HEK293 (cell line): ENCODE measurements at regions not wholly inside any gene's neighbourhood (a gene's known extent, or its start where the extent isn't known, plus 50 kb on each side); places are given as distances from the start of the nearest gene placed in this dataset.

Source experiments
- CTCF ChIA-PET: fragments of 350-600 bp; formaldehyde crosslinking; extraction: SDS; loops from one replicate; lab custom pipeline; 2021; ENCODE audit warnings: antibody characterized with exemption; lab: Yijun Ruan, JAX
- POLR2A ChIA-PET: fragments of 300-600 bp; formaldehyde crosslinking; extraction: SDS; loops from one replicate; lab custom pipeline; 2020; ENCODE audit warnings: antibody characterized with exemption, inconsistent platforms; lab: Yijun Ruan, JAX
- H3K27ac ChIP-seq: fragments of 200-500 bp; sonication (Bioruptor generic); 2 replicates; pipeline ENCODE4 v1.5.1; 2014; ENCODE audit warnings: low read depth, low read length, control low read depth, inconsistent platforms; ENCODE audit errors: extremely low read depth
- H3K36me3 ChIP-seq, 2 experiments: fragments of 200-500 bp in 1 of 2; sonication (Bioruptor generic) in 1 of 2; 1 replicate in 1 of 2; 2 replicates in 1 of 2; pipeline ENCODE4 v1.5.1; 2014 to 2017; ENCODE audit warnings: inconsistent platforms in 2 of 2, low read length in 2 of 2; ENCODE audit not compliant: control insufficient read depth in 2 of 2, insufficient read depth in 1 of 2
- H3K4me1 ChIP-seq: fragments of 200-500 bp; sonication (Bioruptor generic); 2 replicates; pipeline ENCODE4 v1.5.1; 2014; ENCODE audit warnings: mild to moderate bottlenecking, low read length, inconsistent platforms; ENCODE audit not compliant: control insufficient read depth, insufficient read depth
- H3K4me3 ChIP-seq: 2 replicates; pipeline ENCODE4 v1.5.1; 2011; ENCODE audit warnings: low read depth, mild to moderate bottlenecking, control low read depth, low read length, moderate library complexity
- H3K9me3 ChIP-seq: fragments of 200-500 bp; sonication (Bioruptor generic); 2 replicates; pipeline ENCODE4 v1.5.1; 2014; ENCODE audit warnings: low read depth, low read length, inconsistent platforms; ENCODE audit not compliant: control insufficient read depth, insufficient read depth
- GFI1B ChIP-seq: fragments of 450-650 bp; formaldehyde crosslinking; IDR thresholded peaks from 2 replicates; pipeline ENCODE4 v1.5.1; 2016; ENCODE audit warnings: missing biosample characterization, missing genetic modification characterization
- HOXC10 ChIP-seq: sonication (generic); formaldehyde crosslinking; IDR thresholded peaks from 2 replicates; pipeline ENCODE4 v1.8.1; 2023; ENCODE audit warnings: mild to moderate bottlenecking, missing genetic modification reagents
- OVOL3 ChIP-seq: fragments of 450-650 bp; formaldehyde crosslinking; IDR thresholded peaks from 2 replicates; pipeline ENCODE4 v1.5.1; 2016; ENCODE audit warnings: missing biosample characterization, missing genetic modification characterization
- SALL2 ChIP-seq: fragments of 450-650 bp; formaldehyde crosslinking; IDR thresholded peaks from 2 replicates; pipeline ENCODE4 v1.5.0; 2017; ENCODE audit warnings: missing biosample characterization, mild to moderate bottlenecking, missing genetic modification characterization, borderline replicate concordance
- SETDB1 ChIP-seq: IDR thresholded peaks from one replicate; pipeline ENCODE4 v1.6.1; 2017; ENCODE audit warnings: mild to moderate bottlenecking, low read length, moderate library complexity, mixed read lengths; ENCODE audit not compliant: insufficient read length
- SP2 ChIP-seq: fragments of 450-650 bp; formaldehyde crosslinking; IDR thresholded peaks from 2 replicates; pipeline ENCODE4 v1.5.1; 2016; ENCODE audit warnings: missing biosample characterization, missing genetic modification characterization
- TRIM28 ChIP-seq: IDR thresholded peaks from 2 replicates; pipeline ENCODE4 v1.6.1; 2011; ENCODE audit warnings: low read length, control low read depth, borderline replicate concordance
- WT1 ChIP-seq: fragments of 450-650 bp; formaldehyde crosslinking; IDR thresholded peaks from 2 replicates; pipeline ENCODE4 v1.5.1; 2016; ENCODE audit warnings: missing biosample characterization, missing genetic modification characterization
- YY1 ChIP-seq: fragments of 450-650 bp; formaldehyde crosslinking; IDR thresholded peaks from 2 replicates; pipeline ENCODE4 v1.5.1; 2018; ENCODE audit warnings: missing biosample characterization, missing genetic modification characterization
- ZBTB44 ChIP-seq: fragments of 450-650 bp; IDR thresholded peaks from 2 replicates; pipeline ENCODE4 v1.5.1; 2018; ENCODE audit warnings: missing biosample characterization, mild to moderate bottlenecking, missing genetic modification characterization
- ZFP69B ChIP-seq: fragments of 450-650 bp; formaldehyde crosslinking; IDR thresholded peaks from 2 replicates; pipeline ENCODE4 v1.5.1; 2016; ENCODE audit warnings: missing biosample characterization, missing genetic modification characterization
- ZNF114 ChIP-seq: fragments of 450-650 bp; formaldehyde crosslinking; IDR thresholded peaks from 2 replicates; pipeline ENCODE4 v1.5.0; 2017; ENCODE audit warnings: missing biosample characterization, missing genetic modification characterization
- ZNF138 ChIP-seq: fragments of 450-650 bp; formaldehyde crosslinking; IDR thresholded peaks from 2 replicates; pipeline ENCODE4 v1.5.1; 2016; ENCODE audit warnings: missing biosample characterization, missing genetic modification characterization, borderline replicate concordance
- ZNF157 ChIP-seq: fragments of 450-650 bp; formaldehyde crosslinking; IDR thresholded peaks from 2 replicates; pipeline ENCODE4 v1.5.1; 2016; ENCODE audit warnings: missing biosample characterization, missing genetic modification characterization
- ZNF19 ChIP-seq: fragments of 450-650 bp; formaldehyde crosslinking; IDR thresholded peaks from 2 replicates; pipeline ENCODE4; 2016; ENCODE audit warnings: missing biosample characterization, missing genetic modification characterization, low read depth
- ZNF202 ChIP-seq: fragments of 450-650 bp; formaldehyde crosslinking; IDR thresholded peaks from 2 replicates; pipeline ENCODE4 v1.5.1; 2016; ENCODE audit warnings: missing biosample characterization, missing genetic modification characterization, borderline replicate concordance
- ZNF280D ChIP-seq: fragments of 450-650 bp; formaldehyde crosslinking; IDR thresholded peaks from 2 replicates; pipeline ENCODE4 v1.5.1; 2016; ENCODE audit warnings: missing biosample characterization, missing genetic modification characterization
- ZNF37A ChIP-seq: fragments of 450-650 bp; IDR thresholded peaks from 2 replicates; pipeline ENCODE4 v1.5.1; 2018; ENCODE audit warnings: missing biosample characterization, missing genetic modification characterization
- ZNF426 ChIP-seq: fragments of 450-650 bp; formaldehyde crosslinking; IDR thresholded peaks from 2 replicates; pipeline ENCODE4 v1.5.1; 2017; ENCODE audit warnings: missing biosample characterization, missing genetic modification characterization, mild to moderate bottlenecking, inconsistent platforms, moderate library complexity
- ZNF510 ChIP-seq: fragments of 450-650 bp; formaldehyde crosslinking; IDR thresholded peaks from 2 replicates; pipeline ENCODE4 v1.5.1; 2018; ENCODE audit warnings: mild to moderate bottlenecking, missing genetic modification characterization, missing biosample characterization; ENCODE audit not compliant: insufficient replicate concordance
- ZNF513 ChIP-seq: fragments of 450-650 bp; IDR thresholded peaks from 2 replicates; pipeline ENCODE4 v1.5.1; 2018; ENCODE audit warnings: missing biosample characterization, missing genetic modification characterization
- ZNF530 ChIP-seq: fragments of 450-650 bp; formaldehyde crosslinking; IDR thresholded peaks from 2 replicates; pipeline ENCODE4 v1.5.1; 2016; ENCODE audit warnings: low read depth, missing biosample characterization, missing genetic modification characterization
- ZNF561 ChIP-seq: fragments of 450-650 bp; IDR thresholded peaks from 2 replicates; pipeline ENCODE4 v1.5.1; 2018; ENCODE audit warnings: missing biosample characterization, missing genetic modification characterization, borderline replicate concordance
- ZNF600 ChIP-seq: fragments of 450-650 bp; formaldehyde crosslinking; IDR thresholded peaks from 2 replicates; pipeline ENCODE4 v1.5.1; 2016; ENCODE audit warnings: missing biosample characterization, missing genetic modification characterization
- ZNF677 ChIP-seq: fragments of 450-650 bp; IDR thresholded peaks from 2 replicates; pipeline ENCODE4 v1.5.0; 2018; ENCODE audit warnings: missing biosample characterization, mild to moderate bottlenecking, missing genetic modification characterization, moderate library complexity
- ZNF692 ChIP-seq: fragments of 450-650 bp; formaldehyde crosslinking; IDR thresholded peaks from 2 replicates; pipeline ENCODE4 v1.5.1; 2016; ENCODE audit warnings: missing biosample characterization, missing genetic modification characterization
- ZNF707 ChIP-seq: fragments of 450-650 bp; formaldehyde crosslinking; IDR thresholded peaks from 2 replicates; pipeline ENCODE4 v1.5.1; 2016; ENCODE audit warnings: missing biosample characterization, missing genetic modification characterization
- ZNF747 ChIP-seq: fragments of 450-650 bp; formaldehyde crosslinking; IDR thresholded peaks from 2 replicates; pipeline ENCODE4 v1.5.1; 2016; ENCODE audit warnings: missing biosample characterization, missing genetic modification characterization
- ZNF777 ChIP-seq: fragments of 450-650 bp; formaldehyde crosslinking; IDR thresholded peaks from 2 replicates; pipeline ENCODE4 v1.5.1; 2017; ENCODE audit warnings: missing biosample characterization, missing genetic modification characterization, borderline replicate concordance
- ZXDB ChIP-seq: fragments of 450-650 bp; formaldehyde crosslinking; IDR thresholded peaks from 2 replicates; pipeline ENCODE4 v1.5.1; 2016; ENCODE audit warnings: missing biosample characterization, missing genetic modification characterization

- CTCF ChIA-PET = interaction anchor here (0.6 kb wide), 1 partner anchor 37 kb away, joined by 3 read pairs; no protein-coding TSS in a partner anchor
Observed at GRCh38 chr11:129538323-129538722, 162.7 kb downstream of the BARX2 start.

GRCh38 chr11:129543515-129544290, 168.1 kb downstream of the BARX2 start:
- ChIA-PET CTCF (no interaction called here), POLR2A (no interaction called here)
- no peaks in the 10 kb centered on the region for H3K4me1 ChIP-seq
- no peaks in the 10 kb centered on the region for H3K36me3 ChIP-seq
- H3K4me3 ChIP-seq = no peak overlapping the region
- no peak overlapping the region for H3K27ac ChIP-seq
- TF ChIP-seq ZNF280D (tag by site-specific recombination) (no peak), ZNF747 (tag by site-specific recombination) (no peak), SETDB1 (no peak), ZXDB (tag by site-specific recombination) (no peak), ZNF561 (no peak), ZNF513 (tag by site-specific recombination) (no peak), ZNF114 (tag by site-specific recombination) (no peak), ZNF19 (tag by site-specific recombination) (no peak), OVOL3 (tag by site-specific recombination) (no peak), ZNF707 (tag by site-specific recombination) (no peak), ZNF777 (tag by site-specific recombination) (no peak), ZNF37A (tag by site-specific recombination) (no peak), ZNF510 (tag by site-specific recombination) (no peak), ZNF138 (tag by site-specific recombination) (no peak), TRIM28 (no peak), ZNF692 (tag by site-specific recombination) (no peak)
- H3K9me3 ChIP-seq = no peaks in the 10 kb centered on the region

More at GRCh38 chr11:129538323-129538722, 162.7 kb downstream of the BARX2 start:
- no peaks in the 10 kb centered on the region for H3K9me3 ChIP-seq
- POLR2A ChIA-PET = interaction anchor here (0.6 kb wide), 1 partner anchor 72 kb away, joined by 3 read pairs; no protein-coding TSS in a partner anchor
- no peaks in the 10 kb centered on the region for H3K36me3 ChIP-seq
- no peak overlapping the region for H3K27ac ChIP-seq
- H3K4me3 ChIP-seq = no peak overlapping the region
- H3K4me1 ChIP-seq = no peaks in the 10 kb centered on the region
- TF ChIP-seq YY1 (tag by site-specific recombination) (no peak), HOXC10 (no peak), ZNF677 (tag by site-specific recombination) (no peak), SP2 (tag by site-specific recombination) (no peak), GFI1B (tag by site-specific recombination) (no peak), ZNF426 (no peak), ZFP69B (tag by site-specific recombination) (no peak), ZNF600 (tag by site-specific recombination) (no peak), ZNF157 (tag by site-specific recombination) (no peak), ZNF530 (no peak), ZNF561 (no peak), WT1 (tag by site-specific recombination) (no peak), SALL2 (tag by site-specific recombination) (no peak), ZNF202 (tag by site-specific recombination) (no peak), ZBTB44 (tag by site-specific recombination) (no peak), ZNF114 (tag by site-specific recombination) (no peak), ZNF19 (tag by site-specific recombination) (no peak)
